KOPT-K1 (cell line): ENCODE measurements at regions not wholly inside any gene's neighbourhood (a gene's known extent, or its start where the extent isn't known, plus 50 kb on each side); places are given as distances from the start of the nearest gene placed in this dataset.
"Not testable (repeated sequence)": the region's sequence is repeated elsewhere in the genome, so short reads cannot be mapped to it uniquely, and the experiment has no call there.

Source experiments
- H3K27ac ChIP-seq: fragments of 200-600 bp; sonication (generic); 2 replicates; pipeline ENCODE4 v1.5.1; 2016; ENCODE audit warnings: antibody characterized with exemption, mild to moderate bottlenecking, low read depth, low read length; ENCODE audit not compliant: poor library complexity, severe bottlenecking
- H3K36me3 ChIP-seq: fragments of 200-600 bp; sonication (generic); 2 replicates; pipeline ENCODE4 v1.5.1; 2017; ENCODE audit warnings: antibody characterized with exemption, mild to moderate bottlenecking, low read length, moderate library complexity; ENCODE audit not compliant: insufficient read depth
- H3K9me3 ChIP-seq: fragments of 200-600 bp; sonication (generic); 2 replicates; pipeline ENCODE4 v1.5.1; 2017; ENCODE audit warnings: antibody characterized with exemption, low read length, mild to moderate bottlenecking; ENCODE audit not compliant: insufficient read depth, poor library complexity, severe bottlenecking

DNA sequence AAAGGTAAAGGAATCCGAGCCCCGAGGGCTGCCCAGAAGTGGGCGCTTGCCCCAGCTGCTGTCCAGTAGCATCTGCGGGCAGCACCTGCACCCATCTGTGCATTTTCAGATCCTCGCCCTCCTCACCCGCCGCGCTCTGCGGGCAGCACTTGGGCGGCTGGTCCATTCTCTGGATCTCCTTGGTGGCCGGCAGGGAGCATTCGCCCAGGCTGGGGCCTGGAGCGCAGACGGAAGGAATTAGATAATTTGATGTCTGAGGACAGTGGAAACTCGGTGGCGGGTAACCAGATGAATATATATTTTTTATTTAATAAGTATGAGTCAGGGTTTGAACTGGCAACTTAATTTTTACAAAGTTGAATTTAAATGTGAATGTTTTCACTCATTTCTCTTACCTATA, 88.5 kb downstream of the NPIPB11 start:
- H3K36me3 ChIP-seq: no peaks in the 10 kb centered on the region
- H3K9me3 ChIP-seq: no peaks in the 10 kb centered on the region
- no peak overlapping the region for H3K27ac ChIP-seq

DNA sequence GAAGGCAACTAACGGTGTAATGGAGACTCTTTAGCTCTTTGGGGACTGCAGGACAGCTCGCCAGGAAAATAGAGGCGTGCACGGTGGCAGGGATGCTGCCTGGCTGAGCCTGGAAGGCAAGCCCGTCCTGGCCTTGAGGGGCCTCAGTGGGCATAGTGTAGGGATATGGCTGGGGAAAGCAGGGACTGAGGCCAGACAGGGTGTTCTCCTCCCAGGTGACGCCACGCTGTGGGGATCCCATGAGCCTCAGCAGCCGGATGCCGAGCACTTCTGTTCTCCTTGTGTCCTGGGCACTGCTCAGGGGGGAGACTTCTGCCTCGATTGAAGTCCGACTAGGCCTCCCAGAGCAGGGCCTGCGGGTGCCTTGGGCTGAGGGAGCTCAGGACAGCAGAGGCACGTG, 89.2 kb downstream of the NPIPB11 start:
- Histone ChIP-seq H3K27ac (no peak overlapping the region), H3K9me3 (no peaks in the 10 kb centered on the region), H3K36me3 (no peaks in the 10 kb centered on the region)

DNA sequence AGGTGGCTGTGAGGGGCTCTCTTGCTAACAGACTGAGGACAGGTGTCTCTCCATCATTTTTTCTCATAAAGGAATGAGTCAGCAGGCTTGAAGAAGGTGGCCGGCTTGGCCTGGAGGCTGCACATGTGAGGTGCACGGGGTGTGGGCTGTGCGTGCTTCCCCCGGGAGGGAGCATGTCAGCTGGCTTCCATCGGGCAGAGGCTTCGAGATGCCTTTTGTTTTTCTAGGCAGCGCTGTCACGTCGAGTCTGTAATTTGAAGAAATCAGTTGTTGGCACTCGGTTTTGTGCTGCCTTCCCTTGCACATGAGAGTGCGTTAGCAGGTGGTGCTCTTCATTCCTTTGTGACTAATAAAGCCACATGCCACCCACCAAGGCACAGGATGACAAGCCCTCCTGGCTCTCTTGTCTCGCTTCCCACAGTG, 89.7 kb downstream of the NPIPB11 start:
- no peaks in the 10 kb centered on the region for H3K9me3 ChIP-seq
- H3K36me3 ChIP-seq: no peaks in the 10 kb centered on the region
- no peak overlapping the region for H3K27ac ChIP-seq

DNA sequence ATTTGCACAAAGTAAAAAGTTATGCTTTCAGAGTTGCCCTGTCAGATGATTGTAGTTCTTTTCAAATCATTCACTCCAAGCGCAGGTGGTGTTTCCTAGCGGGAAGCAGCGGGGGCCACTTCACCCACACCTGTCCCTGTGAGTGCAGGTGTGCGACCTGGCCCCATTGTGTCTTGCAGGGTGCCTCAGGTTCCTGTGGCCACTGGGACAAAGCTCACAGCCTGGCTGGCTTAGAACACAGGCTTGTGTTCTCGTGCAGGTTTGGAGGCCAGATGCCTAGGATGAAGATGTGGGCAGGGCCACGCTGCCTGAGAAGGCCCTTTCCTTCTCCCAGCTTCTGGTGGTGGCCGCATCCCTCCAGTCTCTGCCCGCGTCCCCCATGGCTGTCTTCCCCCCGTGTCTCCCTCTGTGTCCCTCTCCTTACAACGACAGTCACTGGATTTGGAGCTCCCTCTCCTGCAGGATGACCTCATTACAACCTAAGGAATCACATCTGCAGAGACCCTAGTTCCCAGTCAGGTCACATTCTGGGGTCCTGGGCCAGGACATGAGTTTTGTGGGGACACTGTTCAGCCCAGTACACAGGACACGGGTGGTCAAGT, 90.5 kb downstream of the NPIPB11 start:
- Histone ChIP-seq H3K36me3 (no peaks in the 10 kb centered on the region), H3K9me3 (no peaks in the 10 kb centered on the region), H3K27ac (no peak overlapping the region)

DNA sequence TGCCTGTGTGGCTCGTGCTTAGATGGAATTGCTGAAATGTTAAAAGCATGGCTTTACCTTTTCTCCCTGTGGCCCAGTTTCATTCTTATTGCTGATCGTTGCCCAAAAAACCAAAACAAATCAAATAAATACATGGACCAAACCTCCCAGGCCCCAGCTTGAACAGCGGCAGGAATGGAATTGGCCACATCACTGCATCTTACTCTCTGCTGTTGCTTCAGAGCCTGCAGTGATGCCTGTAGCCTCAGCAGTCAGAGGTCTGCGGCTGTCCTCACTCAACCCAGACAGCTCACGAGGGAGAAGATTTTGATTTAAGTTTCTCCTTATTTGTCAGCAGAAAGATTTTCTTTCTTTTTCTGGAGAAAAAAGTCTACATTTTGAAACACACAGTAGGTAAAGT, 91.5 kb downstream of the NPIPB11 start:
- Histone ChIP-seq H3K9me3 (no peaks in the 10 kb centered on the region), H3K27ac (no peak overlapping the region), H3K36me3 (no peaks in the 10 kb centered on the region)

GRCh38 chr16:29314292-29314934, 92.1 kb downstream of the NPIPB11 start:
- Histone ChIP-seq H3K9me3 (no peaks in the 10 kb centered on the region), H3K36me3 (no peaks in the 10 kb centered on the region), H3K27ac (no peak overlapping the region)

DNA sequence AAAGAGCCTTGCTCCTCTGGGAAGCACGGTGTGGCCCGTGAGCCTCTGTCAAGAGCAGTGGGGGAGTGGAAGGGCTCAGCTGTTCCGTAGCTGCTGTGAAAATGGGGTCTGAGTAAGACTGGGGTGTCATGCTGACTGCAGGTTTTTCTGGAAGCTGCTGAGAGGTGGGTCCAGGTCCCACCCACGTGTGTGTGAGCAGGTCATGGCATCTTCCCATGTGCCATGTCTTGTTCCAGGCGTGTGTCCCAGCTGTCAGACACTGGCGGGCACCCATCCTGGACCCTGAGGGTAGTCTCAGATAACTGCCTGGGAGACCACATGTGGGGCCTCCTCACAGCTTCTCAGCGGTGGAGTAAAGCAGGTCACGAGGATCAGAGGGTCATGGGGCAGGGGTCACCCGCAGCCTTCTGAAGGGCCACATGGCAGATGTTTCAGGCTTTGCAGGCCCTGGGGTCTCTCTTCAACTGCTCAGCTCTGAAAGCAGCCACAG, 92.9 kb downstream of the NPIPB11 start:
- Histone ChIP-seq H3K27ac (no peak overlapping the region), H3K9me3 (no peaks in the 10 kb centered on the region), H3K36me3 (no peaks in the 10 kb centered on the region)

DNA sequence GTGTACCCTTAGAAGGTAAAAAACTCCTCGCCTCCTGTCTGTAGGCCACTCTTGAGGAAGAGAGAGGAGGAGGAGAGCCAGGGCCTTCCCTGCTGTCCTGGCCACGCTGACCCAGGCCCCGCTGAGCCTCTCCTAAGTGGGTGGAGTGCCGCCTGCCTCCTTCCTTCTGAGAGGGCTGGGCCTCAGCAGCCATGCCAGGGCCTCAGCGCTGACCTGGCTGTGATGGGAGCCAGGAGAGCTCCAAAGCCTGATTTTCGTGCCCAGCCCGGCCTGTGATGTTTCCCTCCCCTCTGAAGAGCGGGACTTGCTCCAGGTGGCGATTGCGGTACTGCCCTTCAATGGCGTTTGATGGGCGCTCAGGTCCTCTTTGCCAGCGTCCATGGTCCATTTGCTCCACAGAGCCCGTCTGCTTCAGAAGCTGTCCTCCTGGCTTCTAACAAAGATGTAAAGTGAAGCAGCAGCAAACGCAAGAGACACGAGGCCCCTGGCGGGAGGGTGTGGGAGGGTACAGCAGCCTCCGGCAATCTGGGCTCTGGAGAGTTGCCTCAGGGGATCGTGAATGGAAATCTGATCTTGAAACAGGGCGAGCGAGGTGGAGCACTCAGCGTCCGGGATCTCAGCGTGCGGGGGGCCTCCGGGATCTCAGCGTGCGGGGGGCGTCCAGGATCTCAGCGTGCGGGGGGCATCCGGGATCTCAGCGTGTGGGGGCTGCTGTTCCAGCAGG, 93.5 kb downstream of the NPIPB11 start:
- no peaks in the 10 kb centered on the region for H3K36me3 ChIP-seq
- H3K27ac ChIP-seq: no peak overlapping the region
- H3K9me3 ChIP-seq: no peaks in the 10 kb centered on the region

DNA sequence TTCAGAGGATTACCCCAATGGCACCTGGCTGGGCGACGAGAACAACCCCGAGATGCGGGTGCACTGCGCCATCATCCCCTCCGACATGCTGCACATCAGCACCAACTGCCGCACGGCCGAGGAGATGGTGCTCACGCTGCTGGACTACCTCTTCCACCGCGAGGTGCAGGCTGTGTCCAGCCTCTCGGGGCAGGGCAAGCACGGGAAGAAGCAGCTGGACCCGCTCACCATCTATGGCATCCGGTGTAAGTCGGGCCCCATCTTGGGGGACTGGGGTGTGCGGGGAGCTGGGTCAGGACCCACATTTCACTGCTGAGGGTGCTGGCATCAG, 94.2 kb downstream of the NPIPB11 start:
- not testable (repeated sequence) for H3K27ac ChIP-seq, H3K36me3 ChIP-seq, H3K9me3 ChIP-seq

- Histone ChIP-seq H3K9me3 (no peaks in the 10 kb centered on the region), H3K27ac (no peak overlapping the region), H3K36me3 (no peaks in the 10 kb centered on the region)
Observed at GRCh38 chr16:29311461-29312344, 94.8 kb downstream of the NPIPB11 start.

DNA sequence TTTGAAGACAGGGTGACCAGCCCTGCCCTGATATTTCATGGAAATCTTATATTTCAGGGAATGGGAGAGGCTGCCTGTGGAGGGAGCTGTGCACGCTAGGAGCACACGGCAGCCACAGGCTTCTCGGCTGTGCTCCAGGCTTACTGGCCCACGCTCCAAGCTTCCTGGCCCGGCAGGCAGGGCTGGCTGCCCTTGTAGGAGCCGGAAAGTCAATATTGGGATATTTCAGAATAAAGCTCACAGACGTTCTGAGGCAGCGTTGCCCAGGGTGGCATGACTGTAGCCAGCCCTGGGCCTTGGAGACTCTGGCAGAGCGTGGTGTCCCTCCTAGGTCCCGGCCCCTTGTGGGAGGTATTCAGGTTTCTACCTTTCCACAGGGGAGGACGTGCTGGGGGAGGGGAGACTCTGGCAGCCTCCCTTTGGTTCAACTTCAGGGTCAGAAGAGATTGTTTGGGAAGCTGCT, 95.6 kb downstream of the NPIPB11 start:
- no peaks in the 10 kb centered on the region for H3K36me3 ChIP-seq
- no peaks in the 10 kb centered on the region for H3K9me3 ChIP-seq
- H3K27ac ChIP-seq: no peak overlapping the region

DNA sequence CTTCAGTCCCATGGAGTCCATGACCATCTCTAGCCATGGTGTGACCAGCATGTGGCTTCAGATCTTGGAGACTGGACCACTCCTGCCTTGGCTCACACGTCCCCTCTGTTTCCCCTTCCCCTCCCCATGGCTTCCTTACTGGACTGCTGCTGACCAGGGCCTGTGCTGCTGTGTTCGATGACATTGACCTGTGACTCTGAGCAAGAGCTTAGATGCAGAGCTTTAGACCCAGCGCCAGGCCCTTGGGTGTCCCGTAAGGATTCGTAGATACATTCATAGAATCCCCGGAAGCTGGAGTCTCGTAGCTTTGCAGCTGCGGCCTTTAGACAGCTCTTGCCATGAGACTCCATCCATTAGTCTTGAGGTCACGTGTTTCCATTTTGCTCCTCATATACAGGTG, 96.3 kb downstream of the NPIPB11 start:
- H3K27ac ChIP-seq, H3K36me3 ChIP-seq, H3K9me3 ChIP-seq: not testable (repeated sequence)

DNA sequence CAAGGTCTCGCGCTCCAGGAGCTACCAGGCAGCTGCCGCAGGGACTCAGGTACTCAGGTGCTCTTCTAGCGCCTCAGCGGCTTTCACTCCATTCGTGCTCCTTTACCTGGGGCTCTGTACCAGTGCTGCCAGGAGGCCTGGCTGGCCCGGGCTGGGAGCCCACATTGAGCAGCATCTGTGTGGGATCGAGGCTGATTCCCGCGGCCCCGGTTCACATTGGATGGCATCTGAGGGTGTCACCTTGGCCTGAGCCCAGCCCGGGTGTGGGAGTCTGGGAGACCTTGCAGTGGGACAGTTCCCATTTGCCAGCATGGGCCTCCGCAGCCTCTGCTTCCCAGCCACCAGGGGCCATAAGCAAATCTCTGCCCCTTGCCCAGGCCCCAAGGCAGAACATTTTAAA, 96.9 kb downstream of the NPIPB11 start:
- not testable (repeated sequence) for H3K9me3 ChIP-seq

GRCh38 chr16:29308644-29309546, 97.6 kb downstream of the NPIPB11 start:
- Histone ChIP-seq H3K9me3 (no peaks in the 10 kb centered on the region), H3K36me3 (no peaks in the 10 kb centered on the region), H3K27ac (no peak overlapping the region)

More for the DNA sequence above, 96.9 kb downstream of the NPIPB11 start:
- not testable (repeated sequence) for H3K27ac ChIP-seq, H3K36me3 ChIP-seq
